ENCODE measurements at regions not wholly inside any gene's neighbourhood (a gene's known extent, or its start where the extent isn't known, plus 50 kb on each side); places are given as distances from the start of the nearest gene placed in this dataset.

DNA sequence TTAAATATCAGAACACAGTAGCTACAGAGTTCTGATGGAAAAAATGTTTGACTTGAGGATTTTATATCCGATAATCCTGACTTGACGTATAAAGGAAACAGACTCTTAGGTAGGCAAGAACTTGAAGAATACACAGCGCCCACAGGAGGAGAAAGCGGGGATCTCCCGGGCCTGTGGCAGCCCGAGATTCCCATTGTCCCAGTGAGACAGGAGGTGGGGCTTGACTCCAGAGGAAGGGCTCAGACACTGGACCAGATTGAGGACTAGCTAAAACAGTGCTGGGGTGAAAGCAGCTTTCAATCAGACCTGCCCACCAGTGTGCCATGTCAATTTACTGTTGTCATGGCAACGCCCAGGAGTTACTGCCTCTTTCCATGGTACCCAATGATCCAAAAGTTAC is 51.1 kb upstream of the C14orf180 start:
- POLR2A ChIA-PET, result no interaction called here

More for the DNA sequence above, 51.1 kb upstream of the C14orf180 start:
- no peaks in the 10 kb centered on the region for H3F3A ChIP-seq (replicated peaks; ENCODE audit: insufficient read depth)
- H4K20me1 ChIP-seq (ENCODE audit: insufficient read depth), result no peaks in the 10 kb centered on the region
- no peak overlapping the region for H3K27ac ChIP-seq (ENCODE audit: low read depth in 2 of 2, low read length in 1 of 2)
- no peak overlapping the region for H2AFZ ChIP-seq (ENCODE audit: low read depth)
- H3K4me3 ChIP-seq (ENCODE audit: low read depth in 2 of 2, low read length in 1 of 2), result no peak overlapping the region
- H3K27me3 ChIP-seq (ENCODE audit: insufficient read depth), result no peaks in the 10 kb centered on the region
- WGBS (ENCODE audit: low lambda C conversion rate), result 49% methylated on average over 7 of the region's 7 CpGs
- no peaks in the 10 kb centered on the region for H3K9me3 ChIP-seq
- H3K4me2 ChIP-seq, result no peak overlapping the region
- CTCF ChIA-PET, result interaction anchor here (0.8 kb wide), 1 partner anchor 11 kb away, joined by 3 read pairs; no protein-coding TSS in a partner anchor
- H3K36me3 ChIP-seq (replicated peaks in 1 of 2; ENCODE audit: control insufficient read depth in 1 of 2, insufficient read depth in 2 of 2, low read length in 1 of 2), result no peaks in the 10 kb centered on the region
- DNase-seq, result no peak
- TF ChIP-seq RAD21 (IDR thresholded peaks at IDR 0.05; ENCODE audit: low read length), result no peak
- no peak for TF ChIP-seq NRF1 (IDR thresholded peaks at IDR 0.05; ENCODE audit: low read depth, low read length)
- no peak for TF ChIP-seq RXRA (IDR thresholded peaks at IDR 0.05; ENCODE audit: borderline replicate concordance, low read depth)
- TF ChIP-seq, protein P1, sequence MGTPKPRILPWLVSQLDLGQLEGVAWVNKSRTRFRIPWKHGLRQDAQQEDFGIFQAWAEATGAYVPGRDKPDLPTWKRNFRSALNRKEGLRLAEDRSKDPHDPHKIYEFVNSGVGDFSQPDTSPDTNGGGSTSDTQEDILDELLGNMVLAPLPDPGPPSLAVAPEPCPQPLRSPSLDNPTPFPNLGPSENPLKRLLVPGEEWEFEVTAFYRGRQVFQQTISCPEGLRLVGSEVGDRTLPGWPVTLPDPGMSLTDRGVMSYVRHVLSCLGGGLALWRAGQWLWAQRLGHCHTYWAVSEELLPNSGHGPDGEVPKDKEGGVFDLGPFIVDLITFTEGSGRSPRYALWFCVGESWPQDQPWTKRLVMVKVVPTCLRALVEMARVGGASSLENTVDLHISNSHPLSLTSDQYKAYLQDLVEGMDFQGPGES (IDR thresholded peaks at IDR 0.05; ENCODE audit: low read depth, low read length), result no peak
- no peak for TF ChIP-seq TCF12 (IDR thresholded peaks at IDR 0.05)
- H3K4me1 ChIP-seq (ENCODE audit: control insufficient read depth in 1 of 2, insufficient read depth in 2 of 2, low read depth in 1 of 2, low read length in 1 of 2), result no peaks in the 10 kb centered on the region
- H3K9ac ChIP-seq, result no peak overlapping the region
- no peaks in the 10 kb centered on the region for H3K9me2 ChIP-seq
- H3K79me2 ChIP-seq (ENCODE audit: insufficient read depth), result no peaks in the 10 kb centered on the region

Small RNA genes lying in the stretch of these regions (small RNA-seq; reads per million reads assigned to genes)
- 0 reads per million in 7 experiments for gene RNU6-684P

Measured in SK-N-SH (cell line).